Gastroesophageal sphincter (tissue), 4 donors: ENCODE measurements at regions not wholly inside any gene's neighbourhood (a gene's known extent, or its start where the extent isn't known, plus 50 kb on each side); places are given as distances from the start of the nearest gene placed in this dataset.
"Not testable (repeated sequence)": the region's sequence is repeated elsewhere in the genome, so short reads cannot be mapped to it uniquely, and the experiment has no call there.

Experiments
- ATAC-seq: fragments of 150-250 bp; one replicate; pipeline ENCODE4 v1.9.1; 2016; ENCODE audit warnings: mild to moderate bottlenecking, moderate library complexity
- H3K27ac ChIP-seq, 4 donors: fragments of 200-600 bp; sonication (generic) in 3 of 4; 1 replicate in 3 of 4; 2 replicates in 1 of 4; pipeline ENCODE4 v1.5.1; 2016 to 2019
- H3K27me3 ChIP-seq: fragments of 200-600 bp; sonication (generic); one replicate; pipeline ENCODE4 v1.5.1; 2019
- H3K36me3 ChIP-seq, 2 donors: fragments of 200-600 bp; sonication (generic); one replicate each; pipeline ENCODE4 v1.5.1; 2019; ENCODE audit warnings: control low read depth in 1 of 2
- H3K4me1 ChIP-seq, 3 donors: fragments of 200-600 bp; sonication (generic); 1 replicate in 2 of 3; 2 replicates in 1 of 3; pipeline ENCODE4 v1.5.1; 2016 to 2019; ENCODE audit warnings: control low read depth in 2 of 3
- H3K4me3 ChIP-seq, 2 donors: fragments of 200-600 bp; sonication (generic); one replicate each; pipeline ENCODE4 v1.5.1; 2019; ENCODE audit warnings: mild to moderate bottlenecking in 1 of 2, moderate library complexity in 1 of 2
- H3K9me3 ChIP-seq, 3 donors: fragments of 200-600 bp; sonication (generic); one replicate each; pipeline ENCODE4 v1.5.1; 2017 to 2019; ENCODE audit warnings: control low read depth in 2 of 3
- EP300 ChIP-seq: sonication (generic); formaldehyde crosslinking; IDR thresholded peaks from one replicate; pipeline ENCODE4 v1.6.1; 2017; ENCODE audit warnings: antibody characterized with exemption, mild to moderate bottlenecking
- POLR2A ChIP-seq, 2 donors: fragments of 450-650 bp; IDR thresholded peaks; one replicate each; pipeline ENCODE4 v1.6.1; 2017; ENCODE audit warnings: antibody characterized with exemption in 2 of 2, mild to moderate bottlenecking in 2 of 2, moderate library complexity in 1 of 2
- POLR2AphosphoS5 ChIP-seq: sonication (generic); formaldehyde crosslinking; IDR thresholded peaks from one replicate; pipeline ENCODE4 v1.6.1; 2017; ENCODE audit warnings: antibody characterized with exemption
- WGBS, 2 donors: methylation state at CpG; one replicate each; pipeline ENCODE4 v1.1.5; 2018; ENCODE audit warnings: low coverage in 1 of 2; 5-methylcytosine and 5-hydroxymethylcytosine counted together
- TF ChIP-seq, protein P1 (sequence below), 4 experiments: fragments of 200-600 bp in 2 of 4; fragments of 450-650 bp in 2 of 4; sonication (generic) in 1 of 4; IDR thresholded peaks; one replicate each; pipeline ENCODE4 v1.5.1; 2017 to 2019; ENCODE audit warnings: antibody characterized with exemption in 4 of 4, mild to moderate bottlenecking in 2 of 4, moderate library complexity in 2 of 4

DNA sequence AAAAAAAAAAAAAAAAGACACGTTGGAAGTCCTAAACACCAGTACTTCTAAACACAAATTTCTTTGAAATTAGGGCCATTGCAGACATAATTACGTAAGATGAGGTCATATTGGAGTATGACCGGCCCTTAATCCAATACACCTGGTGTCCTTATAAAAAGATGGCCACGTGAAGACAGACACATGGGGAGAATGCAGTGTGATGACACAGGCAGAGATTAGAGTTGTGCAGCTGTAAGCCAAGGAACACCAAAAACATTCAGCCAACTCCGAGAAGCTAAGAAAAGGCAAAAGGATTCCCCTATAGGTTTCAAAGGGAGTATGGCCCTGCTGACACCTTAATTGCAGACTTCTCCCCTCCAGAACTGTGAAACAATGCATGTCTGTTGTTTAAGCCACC, 379.0 kb upstream of the PDZRN3 start:
- Histone ChIP-seq H3K36me3 (no peaks in the 10 kb centered on the region), H3K27ac (no peak overlapping the region), H3K4me3 (no peak overlapping the region), H3K27me3 (no peaks in the 10 kb centered on the region), H3K4me1 (no peaks in the 10 kb centered on the region), H3K9me3 (no peaks in the 10 kb centered on the region)
- ATAC-seq, result no peak
- 61 to 69% methylated on average over 4 to 5 of the region's 5 CpGs for WGBS, 2 donors
- no peak for TF ChIP-seq EP300
- TF ChIP-seq POLR2AphosphoS5, result no peak
- TF ChIP-seq, protein P1, sequence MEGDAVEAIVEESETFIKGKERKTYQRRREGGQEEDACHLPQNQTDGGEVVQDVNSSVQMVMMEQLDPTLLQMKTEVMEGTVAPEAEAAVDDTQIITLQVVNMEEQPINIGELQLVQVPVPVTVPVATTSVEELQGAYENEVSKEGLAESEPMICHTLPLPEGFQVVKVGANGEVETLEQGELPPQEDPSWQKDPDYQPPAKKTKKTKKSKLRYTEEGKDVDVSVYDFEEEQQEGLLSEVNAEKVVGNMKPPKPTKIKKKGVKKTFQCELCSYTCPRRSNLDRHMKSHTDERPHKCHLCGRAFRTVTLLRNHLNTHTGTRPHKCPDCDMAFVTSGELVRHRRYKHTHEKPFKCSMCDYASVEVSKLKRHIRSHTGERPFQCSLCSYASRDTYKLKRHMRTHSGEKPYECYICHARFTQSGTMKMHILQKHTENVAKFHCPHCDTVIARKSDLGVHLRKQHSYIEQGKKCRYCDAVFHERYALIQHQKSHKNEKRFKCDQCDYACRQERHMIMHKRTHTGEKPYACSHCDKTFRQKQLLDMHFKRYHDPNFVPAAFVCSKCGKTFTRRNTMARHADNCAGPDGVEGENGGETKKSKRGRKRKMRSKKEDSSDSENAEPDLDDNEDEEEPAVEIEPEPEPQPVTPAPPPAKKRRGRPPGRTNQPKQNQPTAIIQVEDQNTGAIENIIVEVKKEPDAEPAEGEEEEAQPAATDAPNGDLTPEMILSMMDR (IDR thresholded peaks at IDR 0.05), result no peak
- TF ChIP-seq POLR2A (IDR thresholded peaks at IDR 0.05), result no peak

DNA sequence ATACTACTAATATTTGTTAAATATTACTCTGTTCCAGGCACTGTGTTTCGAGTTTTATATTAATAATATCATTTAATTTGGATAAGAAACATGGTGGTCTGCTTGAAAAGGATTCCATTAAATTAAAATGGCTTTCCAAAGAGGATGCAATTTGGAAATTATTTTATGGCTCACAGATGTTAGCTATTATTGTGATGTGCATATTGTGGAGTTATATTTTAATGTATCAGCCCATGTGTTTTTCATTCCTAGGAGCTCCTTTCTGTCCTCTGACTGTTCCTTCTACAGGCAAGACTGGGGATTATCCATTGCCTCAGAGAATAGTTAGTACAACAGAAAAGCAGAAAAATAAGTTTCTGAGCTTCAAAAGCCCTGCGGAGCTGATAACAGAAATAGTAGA, 376.7 kb upstream of the PDZRN3 start:
- ATAC-seq, result no peak
- H3K4me3 ChIP-seq, result no peak overlapping the region
- no peak overlapping the region for H3K27ac ChIP-seq
- no peaks in the 10 kb centered on the region for H3K9me3 ChIP-seq
- no peaks in the 10 kb centered on the region for H3K27me3 ChIP-seq
- TF ChIP-seq POLR2AphosphoS5 (no peak), EP300 (no peak), POLR2A (IDR thresholded peaks at IDR 0.05) (no peak)
- TF ChIP-seq, protein P1 (IDR thresholded peaks at IDR 0.05), result no peak
- no peaks in the 10 kb centered on the region for H3K36me3 ChIP-seq
- WGBS, 2 donors, result 67 to 72% methylated on average over 2 of the region's 2 CpGs
- H3K4me1 ChIP-seq, result no peaks in the 10 kb centered on the region

- Histone ChIP-seq H3K4me3 (no peak overlapping the region), H3K9me3 (no peaks in the 10 kb centered on the region), H3K4me1 (no peaks in the 10 kb centered on the region), H3K36me3 (no peaks in the 10 kb centered on the region), H3K27me3 (no peaks in the 10 kb centered on the region), H3K27ac (no peak overlapping the region)
- 57 to 80% methylated on average over 1 of the region's 1 CpG for WGBS, 2 donors
- ATAC-seq, result no peak
- TF ChIP-seq EP300 (no peak), POLR2A (IDR thresholded peaks at IDR 0.05) (no peak), POLR2AphosphoS5 (no peak)
- TF ChIP-seq, protein P1 (IDR thresholded peaks at IDR 0.05), result no peak
Measured at GRCh38 chr3:74000725-74001124, 376.0 kb upstream of the PDZRN3 start.

DNA sequence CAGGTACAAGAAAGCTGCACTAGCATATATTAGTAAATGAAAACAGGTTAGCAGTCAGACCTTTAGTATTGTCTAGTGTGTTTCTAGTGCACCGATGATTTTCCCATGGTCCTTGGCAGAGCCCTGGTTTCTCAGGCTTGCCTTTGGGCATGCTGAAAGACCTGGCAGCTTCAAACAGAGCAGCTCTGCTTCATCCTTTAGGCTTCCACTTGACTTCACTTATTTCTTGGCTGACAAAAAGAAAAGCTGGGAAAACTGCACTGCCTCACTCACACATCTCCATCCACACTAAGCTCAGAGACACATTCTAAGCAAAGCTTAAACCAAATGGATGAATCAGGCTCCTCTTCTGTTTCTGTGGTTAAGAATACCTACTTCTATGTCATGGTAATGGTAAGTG, 374.8 kb upstream of the PDZRN3 start:
- WGBS, 2 donors, result 92 to 100% methylated on average over 1 of the region's 1 CpG
- TF ChIP-seq EP300 (no peak), POLR2AphosphoS5 (no peak), POLR2A (IDR thresholded peaks at IDR 0.05) (no peak)
- TF ChIP-seq, protein P1 (IDR thresholded peaks at IDR 0.05), result no peak

DNA sequence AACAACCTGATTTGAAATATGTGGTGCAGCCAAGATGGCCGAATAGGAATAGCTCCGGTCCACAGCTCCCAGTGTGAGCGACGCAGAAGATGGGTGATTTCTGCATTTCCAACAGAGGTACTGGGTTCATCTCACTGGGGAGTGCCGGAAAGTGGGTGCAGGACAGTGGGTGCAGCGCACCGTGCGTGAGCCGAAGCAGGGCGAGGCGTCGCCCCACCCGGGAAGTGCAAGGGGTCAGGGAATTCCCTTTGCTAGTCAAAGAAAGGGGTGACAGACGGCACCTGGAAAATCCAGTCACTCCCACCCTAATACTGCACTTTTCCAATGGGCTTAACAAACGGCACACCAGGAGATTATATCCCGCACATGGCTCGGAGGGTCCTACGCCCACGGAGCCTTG, 365.9 kb upstream of the PDZRN3 start:
- WGBS, 2 donors, result 91 to 92% methylated on average over 7 to 18 of the region's 19 CpGs
- H3K4me1 ChIP-seq, H3K27ac ChIP-seq, H3K4me3 ChIP-seq, H3K27me3 ChIP-seq, ATAC-seq, H3K36me3 ChIP-seq: not testable (repeated sequence)
- H3K9me3 ChIP-seq, result peaks cover 0 to 11% (median 0%) of the 10 kb centered on the region in 3 donors

More for the DNA sequence above, 374.8 kb upstream of the PDZRN3 start:
- ATAC-seq, result no peak
- no peak overlapping the region for H3K4me3 ChIP-seq
- no peaks in the 10 kb centered on the region for H3K9me3 ChIP-seq
- no peak overlapping the region for H3K27ac ChIP-seq
- H3K4me1 ChIP-seq, result no peaks in the 10 kb centered on the region
- no peaks in the 10 kb centered on the region for H3K36me3 ChIP-seq
- no peaks in the 10 kb centered on the region for H3K27me3 ChIP-seq
